BE2C (cell line): ENCODE measurements at regions not wholly inside any gene's neighbourhood (a gene's known extent, or its start where the extent isn't known, plus 50 kb on each side); places are given as distances from the start of the nearest gene placed in this dataset.

Experiments
- DNase-seq: peaks from one replicate; pipeline ENCODE4 v3.0.0-alpha.2; 2020
- H3K27me3 ChIP-seq: fragments of 250-450 bp; sonication (Bioruptor Pico); 2 replicates; pipeline ENCODE4 v1.5.1; 2020; ENCODE audit warnings: mild to moderate bottlenecking
- H3K36me3 ChIP-seq: fragments of 250-450 bp; sonication (Bioruptor Pico); 2 replicates; pipeline ENCODE4 v1.5.1; 2020; ENCODE audit warnings: mild to moderate bottlenecking
- H3K4me1 ChIP-seq: fragments of 250-450 bp; sonication (Bioruptor Pico); 2 replicates; pipeline ENCODE4 v1.5.1; 2020
- H3K4me3 ChIP-seq: 2 replicates; pipeline ENCODE4 v1.5.1; 2011; ENCODE audit warnings: low read depth, low read length
- H3K9me3 ChIP-seq: fragments of 250-450 bp; sonication (Bioruptor Pico); 2 replicates; pipeline ENCODE4 v1.5.1; 2020
- CTCF ChIP-seq: IDR thresholded peaks from 2 replicates; pipeline ENCODE4 v1.5.1; 2012; ENCODE audit warnings: mild to moderate bottlenecking, low read depth, low read length

- no peaks in the 10 kb centered on the region for H3K36me3 ChIP-seq
- no peaks in the 10 kb centered on the region for H3K4me1 ChIP-seq
- TF ChIP-seq CTCF, result no peak
- DNase-seq, result no peak
- no peak overlapping the region for H3K4me3 ChIP-seq
- no peaks in the 10 kb centered on the region for H3K9me3 ChIP-seq
- H3K27me3 ChIP-seq, result no peaks in the 10 kb centered on the region
These were observed 169.2 kb upstream of the NCK2 start for GRCh38 chr2:105575499-105576025.

- H3K9me3 ChIP-seq, result no peaks in the 10 kb centered on the region
- no peaks in the 10 kb centered on the region for H3K36me3 ChIP-seq
- TF ChIP-seq CTCF, result no peak
- peaks cover 4% of the 10 kb centered on the region; the same call in 1 of the 2 replicates for H3K27me3 ChIP-seq
- no peak for DNase-seq
- no peaks in the 10 kb centered on the region for H3K4me1 ChIP-seq
- H3K4me3 ChIP-seq, result no peak overlapping the region
These were observed 169.8 kb upstream of the NCK2 start for GRCh38 chr2:105574796-105575344.

- Histone ChIP-seq H3K27me3 (peaks cover 4% of the 10 kb centered on the region; the same call in 1 of the 2 replicates), H3K4me1 (no peaks in the 10 kb centered on the region), H3K9me3 (no peaks in the 10 kb centered on the region), H3K36me3 (no peaks in the 10 kb centered on the region), H3K4me3 (no peak overlapping the region)
- TF ChIP-seq CTCF, result no peak
- no peak for DNase-seq
These were observed 170.6 kb upstream of the NCK2 start for GRCh38 chr2:105573910-105574655.

- no peak for TF ChIP-seq CTCF
- DNase-seq, result no peak
- peaks cover 4% of the 10 kb centered on the region; the same call in 1 of the 2 replicates for H3K27me3 ChIP-seq
- H3K4me1 ChIP-seq, result no peaks in the 10 kb centered on the region
- H3K9me3 ChIP-seq, result no peaks in the 10 kb centered on the region
- no peaks in the 10 kb centered on the region for H3K36me3 ChIP-seq
- H3K4me3 ChIP-seq, result no peak overlapping the region
These were observed 171.2 kb upstream of the NCK2 start for GRCh38 chr2:105573490-105573889.

- no peak for TF ChIP-seq CTCF
- no peaks in the 10 kb centered on the region for H3K4me1 ChIP-seq
- DNase-seq, result no peak
- no peak overlapping the region for H3K4me3 ChIP-seq
- H3K9me3 ChIP-seq, result no peaks in the 10 kb centered on the region
- H3K27me3 ChIP-seq, result peaks cover 4% of the 10 kb centered on the region; the same call in 1 of the 2 replicates
- H3K36me3 ChIP-seq, result no peaks in the 10 kb centered on the region
These were observed 172.7 kb upstream of the FHL2 start for GRCh38 chr2:105571445-105571987.

- DNase-seq, result no peak
- no peak overlapping the region for H3K4me3 ChIP-seq
- no peaks in the 10 kb centered on the region for H3K36me3 ChIP-seq
- H3K4me1 ChIP-seq, result no peaks in the 10 kb centered on the region
- H3K9me3 ChIP-seq, result no peaks in the 10 kb centered on the region
- peaks cover 4% of the 10 kb centered on the region; the same call in 1 of the 2 replicates for H3K27me3 ChIP-seq
- no peak for TF ChIP-seq CTCF
These were observed 171.9 kb upstream of the FHL2 start for GRCh38 chr2:105570757-105571156.
